ENCODE measurements at regions not wholly inside any gene's neighbourhood (a gene's known extent, or its start where the extent isn't known, plus 50 kb on each side); places are given as distances from the start of the nearest gene placed in this dataset.
"Not testable (repeated sequence)": the region's sequence is repeated elsewhere in the genome, so short reads cannot be mapped to it uniquely, and the experiment has no call there.

GRCh38 chr16:65825191-65825856 is 541.2 kb upstream of the CDH5 start:
- no peak for DNase-seq

- DNase-seq = no peak
Measured at GRCh38 chr16:65822148-65822547, 544.3 kb upstream of the CDH5 start.

GRCh38 chr16:65819136-65819898 is 547.2 kb upstream of the CDH5 start:
- DNase-seq = no peak

- no peak for DNase-seq
Measured at GRCh38 chr16:65817799-65818198, 548.7 kb upstream of the CDH5 start.

- no peak for DNase-seq
Measured at GRCh38 chr16:65817066-65817465, 549.4 kb upstream of the CDH5 start.

- no peak for DNase-seq
Measured at GRCh38 chr16:65816556-65816955, 549.9 kb upstream of the CDH5 start.

DNA sequence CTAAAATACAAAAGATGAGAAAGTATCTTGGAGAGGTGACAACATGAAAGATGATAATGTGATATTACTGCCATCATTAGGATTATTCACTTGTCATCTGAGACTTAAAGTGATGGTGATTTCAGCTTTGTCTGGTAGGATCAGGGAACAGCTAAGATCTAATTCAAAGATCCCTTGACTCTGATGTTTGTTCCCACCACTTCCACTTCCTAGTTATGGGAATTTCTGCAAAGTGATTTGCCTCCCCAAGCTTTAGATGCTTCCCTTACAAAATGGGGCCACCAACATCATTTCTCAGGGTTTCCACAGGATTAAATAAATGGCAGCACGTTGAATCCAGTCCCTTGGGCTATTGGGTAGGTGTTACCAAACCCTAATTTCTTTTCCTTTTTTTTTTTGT is 550.8 kb upstream of the CDH5 start:
- DNase-seq = no peak

- DNase-seq = not testable (repeated sequence)
Measured at GRCh38 chr16:65813879-65814278, 552.6 kb upstream of the CDH5 start.

GRCh38 chr16:65809627-65810026 is 556.9 kb upstream of the CDH5 start:
- DNase-seq = no peak

- no peak for DNase-seq
Measured at GRCh38 chr16:65808790-65809189, 557.7 kb upstream of the CDH5 start.

DNA sequence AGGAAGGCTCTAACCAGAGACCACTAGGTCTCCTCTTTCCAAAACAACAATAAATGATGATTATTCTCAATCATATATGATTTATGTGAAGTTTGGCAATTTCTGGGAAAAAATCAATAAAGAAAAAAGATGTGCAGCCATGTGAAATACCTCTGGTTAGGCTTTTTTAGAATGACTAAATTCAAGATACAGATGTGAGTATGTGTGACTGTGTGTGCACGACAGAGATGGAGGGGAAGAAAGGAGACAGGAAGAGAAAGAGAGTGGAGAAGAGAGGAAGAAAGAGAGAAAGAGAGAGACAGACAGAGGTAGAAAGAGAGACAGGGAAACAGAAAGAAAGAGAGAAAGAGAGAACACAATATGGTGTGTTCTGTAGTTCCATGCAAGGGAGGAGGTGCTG is 558.6 kb upstream of the CDH5 start:
- DNase-seq = no peak

GRCh38 chr16:65805704-65806103 is 560.8 kb upstream of the CDH5 start:
- DNase-seq = not testable (repeated sequence)

DNA sequence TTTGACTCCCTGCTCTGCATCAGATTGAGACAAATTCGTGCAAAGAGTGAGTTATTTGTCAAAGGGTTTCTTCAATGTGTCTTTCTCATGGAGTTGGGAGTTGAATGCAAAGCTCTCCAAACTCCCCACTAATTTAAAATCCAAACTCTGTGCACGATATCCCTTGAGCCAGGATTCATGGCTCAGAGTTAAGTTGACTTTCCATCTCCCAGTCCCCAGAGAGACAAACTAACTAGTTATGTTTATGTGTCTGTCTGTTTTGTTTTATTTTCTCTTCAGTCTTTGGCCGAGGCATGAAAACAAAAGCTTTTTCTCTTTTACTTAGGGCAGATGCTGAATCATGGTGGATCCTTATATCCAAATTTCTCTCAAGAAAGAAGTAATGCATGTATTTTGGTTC is 570.0 kb upstream of the CDH5 start:
- DNase-seq = no peak

- DNase-seq = no peak
Measured at GRCh38 chr16:65794973-65795372, 571.5 kb upstream of the CDH5 start.

DNA sequence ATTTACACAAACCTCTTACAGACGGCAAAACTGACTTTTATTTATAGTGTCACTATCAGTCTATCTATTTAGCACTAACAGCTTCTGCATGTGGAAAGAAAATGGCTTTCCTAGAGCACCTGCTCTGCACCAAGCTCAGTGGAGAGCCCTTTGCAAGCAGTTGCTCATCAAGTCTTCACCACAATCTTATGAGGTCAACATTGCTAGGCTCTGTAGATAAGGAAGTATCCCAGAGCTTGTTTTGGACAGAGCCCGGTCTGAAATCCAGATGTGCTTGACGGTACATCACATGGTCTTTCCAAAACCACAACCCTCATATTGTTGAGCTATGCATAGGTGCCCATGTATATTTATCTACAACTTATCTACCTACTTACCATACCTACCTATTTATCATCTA is 572.7 kb upstream of the CDH5 start:
- no peak for DNase-seq

DNA sequence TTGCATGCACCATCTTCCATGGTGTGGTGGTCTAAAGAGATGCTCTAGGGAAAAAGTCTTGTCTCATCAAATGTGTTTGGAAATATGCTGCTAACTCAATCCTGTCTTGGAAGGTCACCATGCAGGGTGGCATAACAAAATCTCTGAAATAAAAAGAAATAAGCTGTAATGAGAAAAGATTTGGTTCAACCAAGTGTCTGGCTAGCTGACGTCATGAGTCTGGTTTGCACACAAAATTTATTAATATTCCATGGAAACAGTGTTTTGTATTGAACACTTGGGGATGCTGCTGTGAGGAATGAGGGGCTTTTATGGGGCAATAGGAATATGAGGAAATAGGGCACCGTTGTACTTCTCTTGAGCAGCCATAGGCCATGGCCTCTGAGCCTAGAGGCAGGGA is 575.7 kb upstream of the CDH5 start:
- no peak for DNase-seq

GRCh38 chr16:65789161-65789945 is 577.1 kb upstream of the CDH5 start:
- DNase-seq = no peak

- no peak for DNase-seq
Measured at GRCh38 chr16:65788434-65789140, 577.9 kb upstream of the CDH5 start.

DNA sequence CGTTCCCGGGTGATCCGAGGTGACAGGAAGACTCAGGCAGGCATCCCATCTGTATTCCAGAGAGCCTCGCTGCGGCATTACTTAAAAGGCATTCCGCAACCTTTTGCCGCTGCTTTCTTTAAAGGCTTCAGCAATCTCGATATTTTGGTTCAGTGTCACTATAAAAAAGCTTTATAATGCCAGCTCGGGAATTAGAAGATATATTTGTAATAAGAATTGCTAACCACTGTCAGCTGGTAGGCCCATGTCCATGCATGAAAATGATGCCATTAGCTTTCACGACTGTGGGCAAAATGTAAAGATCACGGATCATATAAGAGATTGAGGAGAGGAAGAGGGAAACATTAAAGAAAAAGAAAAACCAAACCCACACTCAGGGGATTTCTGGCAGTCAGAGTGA is 578.6 kb upstream of the CDH5 start:
- DNase-seq = no peak

- no peak for DNase-seq
Measured at GRCh38 chr16:65786916-65787315, 579.6 kb upstream of the CDH5 start.

- DNase-seq = no peak
Measured at GRCh38 chr16:65783709-65784474, 582.6 kb upstream of the CDH5 start.
